Effector CD4-positive, alpha-beta T cell (primary cell): ENCODE measurements at regions not wholly inside any gene's neighbourhood (a gene's known extent, or its start where the extent isn't known, plus 50 kb on each side); places are given as distances from the start of the nearest gene placed in this dataset.

Source experiments
- DNase-seq: peaks from one replicate; pipeline ENCODE4 v3.0.0-alpha.2; 2020

DNA sequence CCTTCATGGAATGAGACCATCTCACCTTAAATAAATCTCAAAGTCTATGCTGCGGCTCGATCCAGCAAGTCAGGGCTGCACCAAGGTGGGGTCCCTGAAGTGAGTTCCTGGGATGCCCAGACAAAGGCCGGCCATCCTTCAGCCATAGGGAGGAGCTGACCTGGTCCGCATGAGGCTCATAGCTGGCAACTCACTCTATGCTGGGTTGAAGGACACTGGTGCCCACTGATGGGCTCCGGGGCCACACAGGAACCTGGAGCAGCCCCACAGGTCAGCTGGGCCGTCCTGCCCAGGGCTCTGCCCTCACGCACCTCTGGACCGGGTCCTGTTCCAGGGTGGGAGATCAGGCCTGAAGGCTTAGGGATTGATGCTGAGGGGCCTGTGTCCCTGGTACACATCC lies 1339.3 kb downstream of the TBC1D22A start:
- no peak for DNase-seq

DNA sequence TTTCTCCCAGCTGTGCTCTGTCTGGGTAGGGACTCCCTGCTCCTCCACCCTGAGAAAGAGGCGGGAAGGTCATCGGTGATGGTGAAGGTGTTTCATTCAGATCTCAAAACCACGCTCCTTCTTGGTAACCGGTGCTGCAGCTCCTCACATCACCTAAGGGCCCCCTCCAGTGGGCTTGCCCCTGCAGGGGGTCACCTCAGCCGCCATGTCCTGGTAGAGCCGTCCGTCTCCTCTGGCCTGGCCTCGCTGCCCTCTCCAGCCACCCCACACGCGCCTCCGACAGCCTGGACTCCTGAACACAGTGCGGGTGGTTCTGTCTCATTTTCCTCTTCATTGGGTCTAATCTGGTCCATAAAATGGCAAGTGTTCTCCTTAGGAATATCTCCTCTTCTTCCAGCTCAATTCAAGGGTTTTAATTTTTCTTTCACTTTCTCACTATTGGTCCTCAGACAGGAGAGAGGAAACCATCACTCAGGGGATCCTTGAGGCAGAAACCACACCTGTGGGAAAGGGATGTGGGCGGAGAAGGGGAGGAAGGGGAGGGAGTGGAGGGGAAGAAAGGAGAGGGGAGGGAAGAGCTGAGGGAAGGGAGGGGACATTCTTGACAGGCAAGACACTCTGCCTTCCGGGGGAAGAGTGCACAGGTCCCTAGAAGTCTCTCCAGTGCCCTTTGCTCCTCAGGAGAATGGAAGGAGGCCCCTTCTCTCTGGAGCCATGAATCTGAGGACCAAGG lies 1338.4 kb downstream of the TBC1D22A start:
- no peak for DNase-seq

DNA sequence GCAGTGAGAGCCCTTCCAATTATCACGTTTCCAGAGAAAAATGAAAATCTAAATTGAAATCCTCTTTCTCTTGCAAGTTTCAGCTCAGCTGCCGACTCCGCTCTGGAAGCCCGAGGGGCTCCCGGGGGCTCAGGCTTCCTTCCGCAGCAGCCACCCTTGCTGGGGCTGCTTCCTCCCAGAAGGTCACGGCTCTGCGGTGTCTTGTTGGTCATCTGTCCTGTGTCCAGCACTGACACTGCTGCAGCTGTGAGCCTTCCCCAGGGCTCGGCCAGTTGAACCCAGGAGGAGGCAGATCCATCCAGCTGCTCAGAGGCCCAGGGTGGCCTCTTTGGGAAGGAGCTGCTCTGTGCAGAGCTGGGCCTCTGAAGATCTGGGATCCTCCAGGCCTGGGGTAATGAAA lies 1337.2 kb downstream of the TBC1D22A start:
- DNase-seq: no peak

DNA sequence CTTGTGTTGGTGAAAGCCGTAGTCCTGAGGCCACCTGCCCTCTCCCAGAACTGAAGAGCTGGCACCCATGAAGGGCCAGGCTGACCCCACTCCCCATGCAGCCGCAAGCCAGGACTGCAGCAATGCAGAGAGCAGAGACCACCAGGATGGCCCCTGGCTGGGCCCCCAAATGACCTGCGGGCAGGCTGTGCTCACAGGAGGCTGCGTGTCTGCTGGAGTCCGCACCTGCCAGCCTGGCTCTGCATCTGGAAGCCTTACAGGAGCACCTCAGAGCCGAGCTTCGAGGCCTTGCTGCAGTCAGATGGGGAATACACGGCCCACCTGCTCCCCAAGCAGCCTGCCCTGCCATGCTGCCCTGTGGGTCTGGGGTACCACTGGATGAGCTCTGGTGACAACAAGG lies 1336.8 kb downstream of the TBC1D22A start:
- no peak for DNase-seq

DNA sequence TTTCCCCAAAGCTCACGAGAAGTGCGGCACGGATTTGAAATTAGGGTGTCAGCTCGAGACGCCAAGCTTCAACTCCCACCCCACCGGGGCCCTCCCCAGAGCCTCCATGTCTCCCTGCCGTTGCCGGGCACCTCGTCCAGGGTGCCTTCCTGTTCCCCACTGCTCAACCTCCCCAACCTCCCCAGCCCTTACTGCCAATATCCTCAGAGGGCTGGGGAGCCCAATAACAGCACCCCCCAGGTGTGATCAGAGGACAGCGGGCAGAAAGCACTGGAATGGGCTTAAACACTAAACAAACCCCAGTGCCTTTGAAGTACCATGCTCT lies 1336.4 kb downstream of the TBC1D22A start:
- DNase-seq: no peak

DNA sequence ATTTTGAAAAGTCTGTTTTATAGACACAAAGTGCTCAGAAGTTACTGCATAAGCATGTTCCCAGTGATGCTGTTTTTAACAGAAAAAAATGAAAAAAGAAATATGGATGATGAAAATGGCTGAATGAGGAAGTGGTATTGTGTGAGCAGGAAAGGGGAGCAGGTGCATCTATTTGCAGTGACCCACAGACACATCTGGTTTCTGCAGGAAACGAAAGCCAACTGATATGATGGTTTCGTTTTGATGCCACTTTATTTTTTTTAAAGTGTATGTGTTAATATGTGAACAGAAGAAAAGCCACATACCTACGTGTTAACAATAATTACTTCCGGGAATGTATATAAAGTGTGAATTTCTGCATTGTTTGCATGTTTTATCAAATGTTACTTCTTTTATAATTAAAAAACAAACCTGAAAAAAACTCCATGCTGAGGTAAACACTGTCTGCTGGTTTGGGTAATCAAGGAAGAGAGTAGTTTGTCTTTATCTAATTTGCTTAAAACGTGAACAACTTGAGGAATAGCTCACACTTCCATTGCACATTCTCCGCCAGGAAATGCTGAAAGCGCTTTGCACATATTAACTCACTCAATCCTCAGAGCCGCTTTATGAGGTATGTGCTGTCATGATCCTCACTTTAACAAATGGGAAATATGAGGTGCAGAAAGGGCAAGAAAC lies 1335.9 kb downstream of the TBC1D22A start:
- DNase-seq: no peak

DNA sequence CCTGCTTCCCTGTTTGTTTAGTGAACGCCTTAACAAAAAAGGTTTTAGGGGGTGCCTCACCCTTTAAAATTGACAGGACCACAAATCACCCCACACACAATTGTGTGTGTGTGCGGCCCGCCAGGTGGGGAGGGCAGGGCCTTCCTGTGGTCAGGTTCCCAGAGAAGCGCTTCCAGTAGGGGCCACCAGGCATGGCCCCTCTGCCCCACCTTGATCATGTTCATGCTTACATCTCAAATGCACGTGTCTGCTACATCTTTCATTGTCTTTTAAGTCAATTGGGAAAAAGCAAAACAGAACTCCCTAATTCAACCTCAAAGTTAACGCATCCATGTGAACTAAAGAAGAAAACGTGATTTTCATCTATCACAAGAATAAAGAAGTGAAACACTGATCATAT lies 1335.3 kb downstream of the TBC1D22A start:
- no peak for DNase-seq

DNA sequence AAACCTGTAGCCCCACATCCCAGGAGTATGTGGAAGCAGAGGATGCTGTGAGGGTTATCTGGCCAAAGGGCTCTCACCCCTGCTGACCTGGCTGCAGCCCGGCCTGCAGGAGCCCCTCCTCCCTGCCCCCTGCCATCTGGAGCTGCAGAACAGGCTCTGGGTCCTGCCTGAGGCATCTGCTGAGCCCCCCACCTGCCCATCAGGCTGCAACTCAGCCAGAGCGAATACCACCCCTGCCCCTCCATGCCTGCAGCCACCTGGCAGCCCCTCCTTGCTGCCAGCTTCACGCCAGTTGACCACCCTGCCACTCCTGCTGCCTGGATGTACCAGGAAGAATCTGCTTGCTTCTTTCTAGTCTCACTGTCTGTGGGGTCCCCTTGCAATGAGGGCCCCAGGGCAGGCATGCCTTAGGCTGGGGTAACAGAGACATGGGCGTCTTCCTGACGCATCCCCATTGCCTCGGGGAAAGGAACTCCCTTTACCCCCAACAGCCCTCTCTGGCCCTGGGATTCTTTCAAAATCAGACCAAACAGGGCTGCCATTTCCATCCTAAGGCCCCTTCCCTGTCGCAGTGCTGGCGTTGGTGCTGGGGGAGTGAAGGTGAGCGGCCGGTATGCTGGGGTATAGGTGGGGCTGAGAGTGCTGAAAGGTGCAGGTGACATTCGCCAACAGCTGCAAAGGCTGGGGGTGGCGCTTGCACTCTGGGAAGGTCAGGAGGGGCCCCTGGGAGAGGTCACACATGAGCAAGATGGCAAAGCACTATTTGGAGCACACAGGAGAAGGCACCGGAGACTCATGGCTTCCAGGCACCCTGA lies 1334.6 kb downstream of the TBC1D22A start:
- no peak for DNase-seq

DNA sequence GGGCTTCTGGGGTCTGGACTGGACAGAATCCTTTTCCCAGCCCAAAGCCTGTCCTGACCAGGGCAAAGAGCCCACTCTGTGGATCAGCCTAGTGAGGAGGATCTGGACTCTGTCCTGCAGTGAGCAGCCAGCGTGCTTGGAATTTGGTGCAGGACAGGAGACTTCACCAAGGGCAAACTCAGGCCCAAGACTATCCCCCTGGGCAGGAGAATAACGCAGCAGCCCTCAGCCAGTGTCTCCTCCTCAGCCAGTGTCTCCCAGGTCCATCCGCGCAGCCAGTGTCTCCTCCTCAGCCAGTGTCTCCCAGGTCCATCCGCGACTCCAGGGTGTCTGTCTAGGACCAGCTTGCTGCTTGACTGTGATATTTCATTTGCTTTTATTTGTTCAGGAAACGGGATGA lies 1334.0 kb downstream of the TBC1D22A start:
- no peak for DNase-seq

DNA sequence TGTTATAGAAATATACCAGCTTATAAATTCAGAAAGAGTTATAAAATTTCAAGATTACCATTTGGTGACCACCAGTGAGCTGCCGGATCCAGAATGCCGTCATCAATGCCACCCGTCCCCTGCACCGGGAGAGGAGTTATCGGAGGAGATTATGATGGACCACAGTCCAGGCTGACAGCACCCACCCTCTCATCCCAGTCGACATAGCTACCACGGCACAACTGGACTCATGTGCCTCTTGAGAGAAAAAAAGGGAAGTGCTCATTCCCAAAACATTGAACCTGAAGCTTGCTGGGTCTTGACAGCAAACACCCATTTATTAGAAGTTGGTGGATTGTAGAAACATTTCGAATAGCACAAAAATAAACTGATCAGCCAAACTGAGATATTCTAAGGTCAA lies 1331.5 kb downstream of the TBC1D22A start:
- no peak for DNase-seq

DNA sequence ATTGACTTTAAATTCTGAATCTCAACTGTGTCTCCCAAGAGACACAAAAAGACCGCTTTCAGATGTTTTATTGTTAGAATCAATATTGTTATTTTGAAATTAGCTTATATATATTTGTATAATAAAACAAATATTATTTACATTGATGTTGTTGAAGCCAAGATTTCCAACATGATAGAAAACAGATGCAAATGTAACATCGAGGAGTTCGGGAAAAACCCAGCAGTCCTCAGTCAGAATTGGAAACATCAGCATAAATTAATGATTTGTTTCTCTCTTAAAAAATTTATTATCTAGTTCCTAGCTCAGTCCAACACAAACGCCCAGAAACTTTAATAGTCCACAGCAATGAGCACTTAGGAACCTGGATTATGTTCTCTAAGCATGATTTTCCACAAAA lies 1330.4 kb downstream of the TBC1D22A start:
- DNase-seq: no peak

DNA sequence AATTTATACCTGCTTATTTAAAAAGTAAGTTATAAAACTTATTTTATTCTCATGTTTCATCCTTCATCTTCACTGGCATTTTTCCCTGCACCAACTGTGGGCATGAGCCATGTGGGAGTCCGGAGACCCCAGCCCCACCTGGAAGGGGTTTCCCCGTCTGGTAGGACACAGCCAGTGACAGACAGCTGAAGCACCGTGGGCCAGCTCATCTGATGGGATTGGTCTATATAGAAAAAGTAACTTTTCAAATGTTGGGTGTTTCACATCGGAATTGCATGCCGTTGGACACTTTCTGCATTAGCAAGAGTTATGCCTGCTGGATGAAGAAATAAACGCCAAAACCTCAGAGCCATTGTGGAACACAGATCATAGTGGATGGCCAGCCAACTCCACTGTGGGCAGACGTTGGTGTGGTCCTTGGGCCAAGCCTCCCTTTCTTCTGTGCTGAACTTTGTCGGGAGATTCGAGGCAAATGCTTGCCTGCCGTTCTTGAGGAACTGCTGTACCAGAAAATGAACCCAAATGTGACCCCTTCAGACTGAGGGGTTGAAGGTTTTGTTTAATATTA lies 1329.3 kb downstream of the TBC1D22A start:
- DNase-seq: no peak

DNA sequence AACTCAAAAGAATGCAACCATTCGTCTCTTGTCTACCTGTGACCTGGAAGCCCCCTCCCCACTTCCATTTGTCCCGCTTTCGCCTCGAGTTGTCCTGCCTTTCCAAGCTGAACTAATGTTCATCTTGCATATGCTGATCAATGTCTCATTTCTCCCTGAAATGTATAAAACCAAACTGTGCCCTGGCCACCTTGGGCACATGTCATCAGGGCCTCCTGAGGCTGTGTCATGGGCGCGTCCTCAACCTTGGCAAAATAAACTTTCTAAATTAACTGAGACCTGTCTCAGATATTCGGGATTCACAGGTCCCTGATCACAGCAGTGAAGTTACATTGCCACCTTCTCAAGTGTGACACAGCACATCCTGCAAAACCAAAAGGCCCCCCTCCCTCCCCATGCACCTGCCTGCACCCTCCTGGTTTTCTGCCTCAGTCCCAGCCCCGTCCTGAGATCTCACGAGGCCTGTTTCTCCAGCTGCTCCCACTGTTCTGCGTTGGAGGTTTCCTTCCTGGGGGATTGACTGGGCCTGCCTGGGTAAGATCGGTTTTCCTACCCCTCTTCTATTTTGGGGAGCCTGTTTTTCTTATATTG lies 1328.7 kb downstream of the TBC1D22A start:
- DNase-seq: no peak

DNA sequence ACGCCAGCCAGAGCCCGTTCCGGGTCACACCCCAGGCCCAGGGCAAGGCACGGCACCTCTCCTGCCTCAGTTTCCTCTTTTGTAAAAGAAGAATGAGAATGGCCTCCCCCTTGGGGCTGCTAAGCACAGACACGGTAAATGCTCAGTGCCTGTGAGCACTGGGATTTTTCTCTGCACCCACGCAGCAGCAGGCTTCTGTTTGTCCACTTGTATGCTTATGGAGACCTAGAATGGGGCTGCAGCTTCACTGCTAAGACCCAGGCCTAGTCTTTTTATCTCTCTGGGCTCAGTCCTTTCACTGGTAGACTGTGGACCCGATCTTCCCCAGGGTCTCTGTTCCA lies 1327.9 kb downstream of the TBC1D22A start:
- no peak for DNase-seq

DNA sequence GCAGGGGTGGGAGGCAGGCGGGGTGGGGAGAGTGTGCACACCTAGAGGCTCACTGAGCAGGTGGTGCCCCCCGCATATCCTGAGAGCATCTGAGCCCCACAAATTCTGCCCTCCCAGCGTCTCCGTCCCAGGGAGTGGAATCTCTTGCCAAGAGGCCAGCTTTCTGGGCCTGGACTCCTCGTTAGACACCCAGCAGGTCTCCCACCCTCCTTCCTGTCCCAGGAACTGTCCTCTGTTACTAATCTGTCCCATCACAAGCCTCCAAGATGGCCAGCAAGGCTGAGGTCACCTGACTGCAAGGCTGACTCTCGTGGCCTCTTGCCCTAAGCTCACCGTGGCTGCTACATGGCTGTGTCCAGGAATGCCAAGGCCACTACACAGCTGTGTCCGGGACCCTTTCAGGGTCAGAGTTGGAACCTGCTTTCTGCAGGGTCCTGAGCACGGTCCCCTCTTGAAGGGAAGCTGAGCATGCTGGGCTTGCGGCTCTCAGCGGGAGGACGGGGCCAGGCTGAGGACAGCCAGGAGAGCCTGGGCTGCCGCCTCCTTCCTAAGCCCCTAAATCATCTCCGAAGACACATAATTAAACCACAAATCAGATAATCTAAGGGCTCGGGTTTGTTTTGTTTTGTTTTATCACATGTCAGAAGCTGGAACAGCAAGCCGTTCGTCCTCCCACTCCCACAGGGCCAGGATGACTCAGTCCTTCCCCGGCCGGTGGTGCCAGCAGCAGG lies 1327.3 kb downstream of the TBC1D22A start:
- DNase-seq: no peak

DNA sequence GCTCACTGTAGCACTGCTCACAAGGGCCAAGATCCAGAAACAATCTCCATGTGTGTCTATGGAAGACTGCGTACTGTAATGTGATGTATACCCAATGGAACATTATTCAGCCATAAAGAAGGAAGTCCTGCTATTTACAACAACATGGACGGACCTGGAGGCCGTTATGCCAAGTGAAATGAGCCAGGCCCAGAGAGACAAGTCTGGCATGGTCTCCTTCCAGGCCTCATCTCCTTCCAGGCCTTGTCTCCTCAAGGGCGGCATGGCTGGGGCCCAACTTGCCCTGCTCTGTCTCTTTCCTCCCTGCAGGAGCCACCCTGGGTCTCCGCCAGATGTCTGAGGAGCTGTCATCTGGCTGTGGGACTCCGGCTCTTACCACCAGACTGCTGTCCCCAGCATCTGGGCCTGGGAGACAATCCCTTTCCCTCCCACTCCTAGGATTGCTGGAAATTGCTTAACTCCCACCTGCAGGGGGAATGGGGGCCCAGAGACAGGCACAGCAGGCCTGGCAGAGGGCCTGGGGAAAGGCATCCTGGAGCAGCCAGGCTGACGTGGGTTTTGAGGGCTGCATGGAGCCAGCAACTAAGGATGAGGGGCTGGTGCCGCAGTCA lies 1326.6 kb downstream of the TBC1D22A start:
- DNase-seq: no peak

DNA sequence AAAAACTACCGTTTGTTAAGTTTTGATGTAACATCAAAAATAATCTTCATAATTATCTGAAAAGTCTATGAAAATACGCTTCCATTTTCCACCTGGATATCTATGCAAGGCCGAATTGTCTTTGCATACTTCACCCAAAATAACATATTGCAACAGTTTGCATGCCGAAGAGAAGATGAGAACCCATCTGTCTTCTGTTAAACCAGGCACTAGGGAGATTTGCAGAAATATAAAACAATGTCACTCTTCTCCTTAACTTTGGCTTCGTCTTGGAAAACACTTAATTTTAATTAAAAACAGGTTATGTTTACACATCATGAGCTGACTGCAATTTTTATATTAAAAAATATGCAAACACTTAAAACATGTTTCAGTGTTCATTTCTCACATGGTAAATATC lies 1325.8 kb downstream of the TBC1D22A start:
- DNase-seq: no peak

DNA sequence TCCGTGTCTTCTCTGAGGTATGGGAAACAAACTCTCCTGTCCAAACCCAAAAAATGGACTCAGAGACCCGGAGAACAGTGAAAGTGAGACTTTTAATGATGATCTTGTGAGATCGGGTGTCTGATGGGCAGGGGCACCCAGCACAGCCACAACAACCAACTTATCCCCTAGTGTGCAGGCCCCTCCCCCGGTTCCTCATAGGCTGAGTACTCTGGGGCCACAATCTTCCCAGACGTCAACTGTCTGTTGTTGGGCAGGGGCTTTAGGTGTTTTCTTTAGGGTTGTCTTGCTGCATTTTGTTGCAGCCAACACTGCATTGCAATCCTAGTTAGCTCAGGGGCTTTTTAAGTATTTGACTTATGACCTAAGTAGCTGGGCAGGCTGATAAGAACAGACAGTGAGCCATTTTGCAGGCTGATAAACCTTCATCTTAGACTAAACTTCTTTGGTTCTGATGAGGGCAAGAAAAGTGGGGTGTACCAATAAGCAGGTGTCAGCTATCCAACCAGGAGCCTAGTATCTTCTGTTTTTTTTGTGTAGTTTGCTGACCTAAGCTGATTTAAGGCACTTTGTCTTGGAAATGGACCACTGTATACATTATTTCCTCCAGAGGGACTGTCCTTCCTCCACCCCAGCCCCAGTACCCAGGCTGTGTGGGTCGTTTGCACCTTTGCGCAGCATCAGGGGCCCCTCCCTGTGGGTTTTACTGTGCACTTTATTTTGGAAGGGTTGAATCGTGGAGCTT lies 1323.6 kb downstream of the TBC1D22A start:
- no peak for DNase-seq

DNA sequence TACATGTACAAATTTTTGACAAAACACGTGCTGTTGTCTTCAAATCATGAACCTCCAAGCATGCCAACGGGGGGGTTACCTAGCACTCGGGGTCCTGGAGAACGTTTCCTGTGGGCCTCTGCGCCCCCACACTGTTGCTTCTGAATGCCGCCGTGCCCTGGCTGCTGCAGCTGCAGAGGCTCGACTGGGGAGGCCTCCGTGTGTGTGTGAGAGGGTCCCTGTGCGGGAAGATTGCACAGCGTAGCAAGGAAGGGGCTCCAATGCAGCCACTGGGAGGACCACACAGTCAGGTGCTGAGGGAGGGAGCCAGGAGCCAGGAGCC lies 1322.2 kb downstream of the TBC1D22A start:
- no peak for DNase-seq

DNA sequence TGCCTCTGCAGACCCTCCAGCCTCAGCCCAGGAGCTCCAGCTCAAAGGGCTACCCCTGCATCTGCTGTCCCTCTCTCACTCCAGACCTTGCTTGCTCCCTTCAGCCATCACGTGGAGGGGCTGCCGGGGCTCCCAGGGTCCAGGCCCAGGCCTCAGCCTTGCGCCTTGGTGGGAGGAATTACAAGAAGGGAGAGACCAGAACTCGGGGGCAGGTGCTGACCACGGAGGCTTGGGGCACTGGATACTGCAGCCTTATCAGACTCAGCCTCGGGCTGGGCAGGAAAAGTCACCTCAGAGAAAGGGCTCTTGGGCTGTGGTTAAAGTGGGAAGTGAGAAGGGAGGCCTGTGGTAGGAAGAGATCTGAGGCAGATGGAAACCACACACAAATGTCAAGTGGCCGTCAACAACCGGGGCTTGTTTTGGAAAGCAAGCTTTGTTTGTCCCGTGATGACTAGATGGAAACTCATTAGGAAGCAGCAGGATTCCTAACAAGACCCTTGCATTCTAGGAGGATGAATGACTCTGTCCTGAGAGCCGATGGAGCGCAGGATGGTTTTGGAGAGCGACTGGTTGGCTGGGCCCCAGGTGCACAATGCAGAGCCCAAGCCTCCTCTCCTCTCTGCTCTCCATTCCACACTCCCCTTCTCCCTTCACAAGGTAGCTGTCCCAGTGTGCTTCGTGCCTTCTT lies 1321.7 kb downstream of the TBC1D22A start:
- no peak for DNase-seq

DNA sequence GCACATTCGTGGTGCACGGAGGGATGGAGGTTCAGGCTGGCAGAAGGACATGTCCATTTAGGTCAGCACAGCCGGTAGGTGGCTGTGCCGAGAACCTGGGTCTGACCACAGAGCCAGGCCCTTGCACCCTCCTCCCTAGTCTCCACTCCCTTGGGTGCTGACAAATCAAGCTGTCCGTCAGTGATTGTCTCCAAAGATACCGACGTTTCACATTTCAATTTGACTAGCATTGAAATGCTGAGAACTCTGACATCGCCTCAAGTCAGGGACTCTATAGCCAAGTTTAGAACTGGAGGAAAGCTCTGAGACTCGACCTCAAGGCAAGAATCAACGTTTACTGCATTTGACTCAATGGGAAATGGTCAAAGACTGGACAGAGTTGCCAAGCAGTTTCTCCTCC lies 1321.1 kb downstream of the TBC1D22A start:
- no peak for DNase-seq
